HUES48 (cell line): ENCODE measurements at regions not wholly inside any gene's neighbourhood (a gene's known extent, or its start where the extent isn't known, plus 50 kb on each side); places are given as distances from the start of the nearest gene placed in this dataset.

Experiments used
- H3K27ac ChIP-seq: one replicate; pipeline ENCODE4 v1.7.0; 2013; ENCODE audit warnings: low read depth, low read length, inconsistent platforms
- H3K27me3 ChIP-seq: 2 replicates; pipeline ENCODE4 v1.6.1; 2013; ENCODE audit warnings: mild to moderate bottlenecking, low read length; ENCODE audit not compliant: control insufficient read depth, insufficient read depth
- H3K36me3 ChIP-seq: 2 replicates; pipeline ENCODE4 v1.6.1; 2013; ENCODE audit warnings: low read length; ENCODE audit not compliant: control insufficient read depth, insufficient read depth
- H3K4me1 ChIP-seq: 2 replicates; pipeline ENCODE4 v1.6.1; 2013; ENCODE audit warnings: mild to moderate bottlenecking, low read length; ENCODE audit not compliant: control insufficient read depth, insufficient read depth
- H3K4me3 ChIP-seq: 2 replicates; pipeline ENCODE4 v1.5.1; 2013; ENCODE audit warnings: mild to moderate bottlenecking, low read depth, low read length
- H3K9ac ChIP-seq: 2 replicates; pipeline ENCODE4 v1.6.1; 2013; ENCODE audit warnings: mild to moderate bottlenecking, low read depth, low read length, moderate library complexity
- H3K9me3 ChIP-seq: 2 replicates; pipeline ENCODE4 v1.6.1; 2013; ENCODE audit warnings: low read length; ENCODE audit not compliant: control insufficient read depth, insufficient read depth

- no peak overlapping the region for H3K4me3 ChIP-seq
- H3K36me3 ChIP-seq, result no peaks in the 10 kb centered on the region
- no peaks in the 10 kb centered on the region for H3K27me3 ChIP-seq
- H3K4me1 ChIP-seq, result no peaks in the 10 kb centered on the region
- peaks cover 2% of the 10 kb centered on the region; the same call in 1 of the 2 replicates for H3K9me3 ChIP-seq
- H3K27ac ChIP-seq, result no peak overlapping the region
- H3K9ac ChIP-seq, result no peak overlapping the region
Measured at GRCh38 chr1:2930016-2930815, 91.1 kb upstream of the ACTRT2 start.

GRCh38 chr1:2930913-2931723 is 90.1 kb upstream of the ACTRT2 start:
- no peaks in the 10 kb centered on the region for H3K36me3 ChIP-seq
- H3K9ac ChIP-seq, result no peak overlapping the region
- peaks cover 2% of the 10 kb centered on the region; the same call in 1 of the 2 replicates for H3K9me3 ChIP-seq
- no peak overlapping the region for H3K27ac ChIP-seq
- no peak overlapping the region for H3K4me3 ChIP-seq
- no peaks in the 10 kb centered on the region for H3K4me1 ChIP-seq
- H3K27me3 ChIP-seq, result no peaks in the 10 kb centered on the region

GRCh38 chr1:2931724-2932401 is 89.4 kb upstream of the ACTRT2 start:
- Histone ChIP-seq H3K4me1 (no peaks in the 10 kb centered on the region), H3K9ac (no peak overlapping the region), H3K27ac (no peak overlapping the region), H3K27me3 (no peaks in the 10 kb centered on the region), H3K36me3 (no peaks in the 10 kb centered on the region), H3K4me3 (no peak overlapping the region), H3K9me3 (peaks cover 2% of the 10 kb centered on the region; the same call in 1 of the 2 replicates)

GRCh38 chr1:2932671-2933350 is 88.5 kb upstream of the ACTRT2 start:
- H3K27me3 ChIP-seq, result no peaks in the 10 kb centered on the region
- H3K36me3 ChIP-seq, result no peaks in the 10 kb centered on the region
- no peak overlapping the region for H3K4me3 ChIP-seq
- no peak overlapping the region for H3K27ac ChIP-seq
- H3K9me3 ChIP-seq, result peaks cover 5% of the 10 kb centered on the region
- H3K4me1 ChIP-seq, result no peaks in the 10 kb centered on the region
- no peak overlapping the region for H3K9ac ChIP-seq

GRCh38 chr1:2933431-2934155 is 87.7 kb upstream of the ACTRT2 start:
- no peaks in the 10 kb centered on the region for H3K36me3 ChIP-seq
- H3K27me3 ChIP-seq, result no peaks in the 10 kb centered on the region
- H3K27ac ChIP-seq, result no peak overlapping the region
- no peaks in the 10 kb centered on the region for H3K4me1 ChIP-seq
- no peak overlapping the region for H3K9ac ChIP-seq
- H3K9me3 ChIP-seq, result peaks cover 8% of the 10 kb centered on the region
- no peak overlapping the region for H3K4me3 ChIP-seq

GRCh38 chr1:2934156-2934540 is 87.1 kb upstream of the ACTRT2 start:
- Histone ChIP-seq H3K4me1 (no peaks in the 10 kb centered on the region), H3K4me3 (no peak overlapping the region), H3K36me3 (no peaks in the 10 kb centered on the region), H3K27me3 (no peaks in the 10 kb centered on the region), H3K9me3 (peaks cover 11% of the 10 kb centered on the region), H3K9ac (no peak overlapping the region), H3K27ac (no peak overlapping the region)

GRCh38 chr1:2934642-2935081 is 86.6 kb upstream of the ACTRT2 start:
- Histone ChIP-seq H3K4me3 (no peak overlapping the region), H3K27ac (no peak overlapping the region), H3K9me3 (peaks cover 16% of the 10 kb centered on the region), H3K9ac (no peak overlapping the region), H3K36me3 (no peaks in the 10 kb centered on the region), H3K27me3 (no peaks in the 10 kb centered on the region), H3K4me1 (no peaks in the 10 kb centered on the region)

- H3K27ac ChIP-seq, result no peak overlapping the region
- H3K9ac ChIP-seq, result no peak overlapping the region
- no peak overlapping the region for H3K4me3 ChIP-seq
- no peaks in the 10 kb centered on the region for H3K4me1 ChIP-seq
- H3K27me3 ChIP-seq, result no peaks in the 10 kb centered on the region
- H3K36me3 ChIP-seq, result no peaks in the 10 kb centered on the region
- H3K9me3 ChIP-seq, result peaks cover 18% of the 10 kb centered on the region
Measured at GRCh38 chr1:2935184-2935583, 86.1 kb upstream of the ACTRT2 start.

- no peak overlapping the region for H3K9ac ChIP-seq
- H3K4me3 ChIP-seq, result no peak overlapping the region
- H3K27ac ChIP-seq, result no peak overlapping the region
- H3K36me3 ChIP-seq, result no peaks in the 10 kb centered on the region
- H3K27me3 ChIP-seq, result no peaks in the 10 kb centered on the region
- no peaks in the 10 kb centered on the region for H3K4me1 ChIP-seq
- H3K9me3 ChIP-seq, result peaks cover 22% of the 10 kb centered on the region
Measured at GRCh38 chr1:2935751-2936390, 85.4 kb upstream of the ACTRT2 start.
